ENCODE measurements at regions not wholly inside any gene's neighbourhood (a gene's known extent, or its start where the extent isn't known, plus 50 kb on each side); places are given as distances from the start of the nearest gene placed in this dataset.

GRCh38 chr6:44001318-44002066, 125.8 kb downstream of the MRPL14 start:
- TF ChIP-seq POLR2A (IDR thresholded peaks at IDR 0.05; ENCODE audit: low read depth, low read length) (no peak), JUND (IDR thresholded peaks at IDR 0.05; ENCODE audit: low read depth, low read length) (no peak), E2F4 (IDR thresholded peaks at IDR 0.05; ENCODE audit: low read depth, low read length) (no peak), MYC (IDR thresholded peaks at IDR 0.05; ENCODE audit: insufficient read depth, insufficient read length, insufficient replicate concordance, low read length, severe bottlenecking) (no peak), POLR2AphosphoS5 (IDR thresholded peaks at IDR 0.05; ENCODE audit: low read length) (no peak), SP1 (IDR thresholded peaks at IDR 0.05; ENCODE audit: low read depth, low read length) (no peak), HDAC6 (IDR thresholded peaks at IDR 0.05; ENCODE audit: unreplicated experiment) (no peak), BRCA1 (IDR thresholded peaks at IDR 0.05; ENCODE audit: low read depth, low read length) (no peak)
